Occipital lobe (tissue), 1 donor: ENCODE measurements at regions not wholly inside any gene's neighbourhood (a gene's known extent, or its start where the extent isn't known, plus 50 kb on each side); places are given as distances from the start of the nearest gene placed in this dataset.
"Not testable (repeated sequence)": the region's sequence is repeated elsewhere in the genome, so short reads cannot be mapped to it uniquely, and the experiment has no call there.

Source experiments
- DNase-seq: peaks from one replicate; lab custom pipeline; 2025; lab: John Stamatoyannopoulos, UW

GRCh38 chr5:120817044-120817985 is 353.2 kb downstream of the PRR16 start:
- no peak for DNase-seq

- DNase-seq: no peak
These were observed 354.0 kb downstream of the PRR16 start for GRCh38 chr5:120818128-120818527.

GRCh38 chr5:120823328-120823727 is 359.2 kb downstream of the PRR16 start:
- no peak for DNase-seq

GRCh38 chr5:120831646-120832045 is 367.5 kb downstream of the PRR16 start:
- not testable (repeated sequence) for DNase-seq

- DNase-seq: no peak
These were observed 377.7 kb downstream of the PRR16 start for GRCh38 chr5:120841830-120842229.

- DNase-seq: no peak
These were observed 379.4 kb downstream of the PRR16 start for GRCh38 chr5:120843390-120843980.

GRCh38 chr5:120848883-120849282 is 384.8 kb downstream of the PRR16 start:
- no peak for DNase-seq

GRCh38 chr5:120852222-120852860 is 388.2 kb downstream of the PRR16 start:
- DNase-seq: no peak

GRCh38 chr5:120866997-120867396 is 402.9 kb downstream of the PRR16 start:
- DNase-seq: no peak

- no peak for DNase-seq
These were observed 405.7 kb downstream of the PRR16 start for GRCh38 chr5:120869831-120870230.

- DNase-seq: no peak
These were observed 408.2 kb downstream of the PRR16 start for GRCh38 chr5:120872297-120872696.

GRCh38 chr5:120873083-120873482 is 409.0 kb downstream of the PRR16 start:
- DNase-seq: no peak

GRCh38 chr5:120874081-120874862 is 410.2 kb downstream of the PRR16 start:
- DNase-seq: no peak

GRCh38 chr5:120882038-120882775 is 418.1 kb downstream of the PRR16 start:
- no peak for DNase-seq

GRCh38 chr5:120886351-120886860 is 422.3 kb downstream of the PRR16 start:
- DNase-seq: no peak

GRCh38 chr5:120895660-120896059 is 431.6 kb downstream of the PRR16 start:
- DNase-seq: no peak

- no peak for DNase-seq
These were observed 437.1 kb downstream of the PRR16 start for GRCh38 chr5:120901199-120901598.

- no peak for DNase-seq
These were observed 443.9 kb downstream of the PRR16 start for GRCh38 chr5:120907953-120908352.

GRCh38 chr5:120910629-120911028 is 446.5 kb downstream of the PRR16 start:
- no peak for DNase-seq

- DNase-seq: no peak
These were observed 449.3 kb downstream of the PRR16 start for GRCh38 chr5:120913396-120913795.
